Heart left ventricle (tissue), 16 donors: ENCODE measurements at regions not wholly inside any gene's neighbourhood (a gene's known extent, or its start where the extent isn't known, plus 50 kb on each side); places are given as distances from the start of the nearest gene placed in this dataset.

Experiments
- ATAC-seq, 4 donors: fragments of 200-7000 bp; cut with Tn5 transposase; one replicate each; pipeline ENCODE4 v1.9.1; 2020 to 2022; ENCODE audit warnings: moderate library complexity in 4 of 4, mild to moderate bottlenecking in 3 of 4, moderate number of reproducible peaks in 1 of 4
- DNase-seq, 5 donors: peaks; one replicate each; pipeline ENCODE4 v3.0.0-alpha.2; 2020
- H3K27ac ChIP-seq, 12 donors: fragments of 200-600 bp; sonication (generic) in 4 of 12; one replicate each; pipeline versions ENCODE4 v1.5.0 to v1.8.0; 2016 to 2022; ENCODE audit warnings: mild to moderate bottlenecking in 2 of 12
- H3K27me3 ChIP-seq, 9 donors: fragments of 200-600 bp; sonication (generic) in 2 of 9; one replicate each; pipeline versions ENCODE4 v1.5.1 to v1.8.0; 2016 to 2022; ENCODE audit warnings: mild to moderate bottlenecking in 3 of 9
- H3K36me3 ChIP-seq, 9 donors: fragments of 200-600 bp; sonication (generic) in 2 of 9; one replicate each; pipeline versions ENCODE4 v1.5.0 to v1.8.0; 2018 to 2022; ENCODE audit warnings: mild to moderate bottlenecking in 2 of 9
- H3K4me1 ChIP-seq, 12 donors: fragments of 200-600 bp; sonication (generic) in 4 of 12; one replicate each; pipeline versions ENCODE4 v1.5.0 to v1.8.0; 2016 to 2022; ENCODE audit warnings: mild to moderate bottlenecking in 3 of 12
- H3K4me3 ChIP-seq, 12 donors: fragments of 200-600 bp; sonication (generic) in 4 of 12; one replicate each; pipeline versions ENCODE4 v1.5.0 to v1.8.0; 2017 to 2022; ENCODE audit warnings: mild to moderate bottlenecking in 9 of 12, moderate library complexity in 4 of 12
- H3K9me3 ChIP-seq, 12 donors: fragments of 200-600 bp; sonication (generic) in 4 of 12; one replicate each; pipeline versions ENCODE4 v1.5.0 to v1.8.0; 2016 to 2022; ENCODE audit warnings: mild to moderate bottlenecking in 1 of 12
- CTCF ChIP-seq, 12 donors: fragments of 200-600 bp; sonication (generic) in 4 of 12; IDR thresholded peaks; one replicate each; pipeline versions ENCODE4 v1.5.0 to v1.8.0; 2018 to 2022; ENCODE audit warnings: antibody characterized with exemption in 12 of 12, mild to moderate bottlenecking in 5 of 12
- POLR2A ChIP-seq, 2 donors: fragments of 450-650 bp; IDR thresholded peaks; one replicate each; pipeline ENCODE4 v1.6.1; 2017; ENCODE audit warnings: antibody characterized with exemption in 2 of 2, mild to moderate bottlenecking in 2 of 2, moderate library complexity in 2 of 2
- WGBS, 4 donors: extraction: QIAGEN DNeasy Blood & Tissue Kit in 2 of 4; methylation state at CpG; one replicate each; pipeline versions ENCODE4 v1.1.5 to v1.1.7; 2013 to 2018; 5-methylcytosine and 5-hydroxymethylcytosine counted together
- intact Hi-C, 10 donors: fragments of 100-400 bp; cut with DNase I; formaldehyde crosslinking; loops; one replicate each; pipeline versions ENCODE4 v1.11.1 to v1.14.2; 2022
- donor health status: ischemic (EF 13 %, LVEDD 7.1; RV severe dilation, severe dysfunction).
- donor health status: healthy with polysubstance abuse.
- donor health status: DM: no; HTN: yes; CAD: no.
- donor health status: DM: no; HTN: no; CAD: no.
- donor health status: ischemic (EF 25% LVEDD 6.9; RV normal size, moderate dysfunction).
- donor health status: ischemic (EF 25% LVEDD 5.7; RV mildly dilated, moderate dysfunction).
- donor health status: healthy.
- donor health status: DM: yes; HTN: yes; CAD: no.
- donor health status: ischemic (EF 35%, LVEDD 5.7; RV mildly dilated, moderate dysfunction).
- donor health status: nonischemic (EF 11% LVEDD 7.7; RV severe dilation, severe dysfunction).
- donor health status: DM: yes; HTN: yes; CAD: no.
- donor health status: PGD.
- donor health status: ischemic (EF 29% LVEDD 5.4; RV normal size, mild dysfunction).
- donor health status: nonischemic (EF 23%, LVEDD 6.1; RV moderate dilation, normal function).

DNA sequence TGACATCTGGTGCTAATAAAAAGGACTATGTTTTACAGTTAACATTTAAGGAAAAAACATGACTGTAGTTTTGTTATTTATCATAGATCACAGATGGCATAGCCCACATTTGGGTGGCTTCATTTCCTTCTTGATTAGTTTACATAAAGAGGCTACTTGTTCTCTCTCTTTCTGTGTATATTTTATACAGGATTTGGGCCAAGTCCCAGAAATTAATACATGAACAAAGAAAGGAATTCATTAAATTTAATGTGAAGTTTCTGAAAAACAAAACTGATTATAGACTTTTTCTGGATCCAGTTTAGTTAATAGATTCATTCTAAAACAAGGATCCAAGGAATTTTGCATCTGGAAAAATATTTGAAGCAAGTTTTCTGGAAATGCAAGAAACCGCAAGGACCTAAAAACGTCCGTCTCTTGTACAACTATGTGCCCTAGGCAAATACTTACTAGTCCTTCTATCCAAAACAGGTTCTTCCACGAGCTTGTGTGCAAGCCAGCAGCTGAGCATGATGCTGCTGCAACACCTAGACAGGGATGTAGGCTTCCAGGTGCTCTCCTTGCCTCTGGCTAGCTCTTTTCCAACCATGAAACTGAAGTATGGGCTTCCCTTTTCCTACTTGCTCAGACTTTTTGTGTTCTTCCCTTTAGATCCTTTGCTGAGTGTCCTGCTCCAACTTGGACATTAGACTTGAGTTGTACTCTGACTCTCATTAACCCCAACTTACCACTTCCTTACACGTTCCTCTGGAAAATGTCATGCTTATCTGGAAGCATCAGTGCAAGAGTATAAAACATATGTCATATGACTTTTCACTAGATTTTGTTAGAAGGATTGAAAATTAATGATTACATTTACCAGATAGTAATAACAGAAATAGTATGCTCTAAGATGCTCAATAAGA, 161.5 kb upstream of the STARD13 start:
- TF ChIP-seq CTCF (IDR thresholded peaks at IDR 0.05) (no peak), POLR2A (IDR thresholded peaks at IDR 0.05) (no peak)
- ATAC-seq = no peak
- Histone ChIP-seq H3K4me3 (no peak overlapping the region), H3K27ac (peak overlapping the region in 3 of 12 donors; percentile 16 to 50 (median 25)), H3K9me3 (no peaks in the 10 kb centered on the region), H3K36me3 (no peaks in the 10 kb centered on the region), H3K4me1 (no peaks in the 10 kb centered on the region), H3K27me3 (no peaks in the 10 kb centered on the region)
- 77 to 82% (median 80%) methylated on average over 5 of the region's 5 CpGs for WGBS, 4 donors
- no peak for DNase-seq
- intact Hi-C loops = no loop called here

- H3K4me3 ChIP-seq = no peak overlapping the region
- ATAC-seq (no peak), DNase-seq (no peak)
- H3K27me3 ChIP-seq = no peaks in the 10 kb centered on the region
- 89 to 100% (median 94%) methylated on average over 1 of the region's 1 CpG for whole genome bisulfite sequencing, 4 donors
- H3K4me1 ChIP-seq = peaks cover 0 to 14% (median 6%) of the 10 kb centered on the region in 12 donors
- intact Hi-C loops = no loop called here
- no peak for TF ChIP-seq CTCF (IDR thresholded peaks at IDR 0.05)
- TF ChIP-seq POLR2A (IDR thresholded peaks at IDR 0.05) = no peak
- H3K27ac ChIP-seq = no peak overlapping the region
- H3K36me3 ChIP-seq = no peaks in the 10 kb centered on the region
- H3K9me3 ChIP-seq = no peaks in the 10 kb centered on the region
Measured at GRCh38 chr13:33448889-33449288, 163.3 kb upstream of the STARD13 start.

DNA sequence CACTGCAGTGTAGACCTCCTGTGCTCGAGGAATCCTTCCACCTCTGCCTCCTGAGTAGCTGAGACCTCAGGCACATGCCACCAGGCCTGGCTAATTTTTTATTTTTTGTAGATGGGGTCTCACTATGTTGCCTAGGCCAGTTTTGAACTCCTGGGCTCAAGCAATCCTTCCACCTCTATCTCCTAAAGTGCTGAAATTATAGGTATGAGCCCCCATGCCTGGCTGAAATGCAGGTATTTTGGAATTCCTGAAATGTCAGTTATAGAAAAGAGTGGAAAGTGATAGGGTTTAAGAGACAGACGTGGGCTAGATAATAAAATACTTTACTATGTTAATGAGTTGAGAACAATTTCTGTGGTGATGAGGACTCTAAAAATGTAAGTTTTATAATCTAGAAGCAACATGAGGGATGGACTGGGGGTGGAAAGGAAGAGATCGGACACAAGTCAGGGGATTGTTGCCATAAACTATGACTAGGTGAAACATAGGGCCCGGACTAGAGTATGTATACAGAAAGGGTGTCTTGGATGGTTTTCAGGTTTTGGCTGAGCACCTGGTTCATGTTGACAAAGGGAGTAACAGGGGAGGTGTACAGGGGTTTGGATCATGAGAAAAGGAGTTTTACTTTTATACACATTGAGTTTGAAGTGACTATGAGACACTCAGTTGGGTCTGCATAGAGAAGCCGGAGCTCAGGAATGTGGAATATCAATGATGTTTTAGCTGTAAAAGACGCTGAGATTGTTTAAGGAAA, 165.6 kb upstream of the STARD13 start:
- DNase-seq (no peak), ATAC-seq (no peak)
- 93 to 96% (median 94%) methylated on average over 6 of the region's 6 CpGs for WGBS, 4 donors
- intact Hi-C loops = no loop called here
- no peaks in the 10 kb centered on the region for H3K27me3 ChIP-seq
- peak overlapping the region in 1 of 12 donors; percentile 67 for H3K27ac ChIP-seq
- H3K36me3 ChIP-seq = no peaks in the 10 kb centered on the region
- peaks cover 0 to 2% (median 0%) of the 10 kb centered on the region in 12 donors for H3K9me3 ChIP-seq
- TF ChIP-seq CTCF (IDR thresholded peaks at IDR 0.05) (no peak), POLR2A (IDR thresholded peaks at IDR 0.05) (no peak)
- H3K4me1 ChIP-seq = peaks cover 0 to 22% (median 10%) of the 10 kb centered on the region in 12 donors
- H3K4me3 ChIP-seq = no peak overlapping the region
